Endodermal cell (in vitro differentiated cells): ENCODE measurements at regions not wholly inside any gene's neighbourhood (a gene's known extent, or its start where the extent isn't known, plus 50 kb on each side); places are given as distances from the start of the nearest gene placed in this dataset.

Source experiments
- DNase-seq: peaks from one replicate; pipeline ENCODE4 v3.0.0-alpha.2; 2017
- H3K27ac ChIP-seq: 2 replicates; pipeline ENCODE4 v1.5.1; 2013; ENCODE audit warnings: mild to moderate bottlenecking, low read depth, low read length, moderate library complexity
- H3K27me3 ChIP-seq: 2 replicates; pipeline ENCODE4 v1.6.1; 2013; ENCODE audit warnings: mild to moderate bottlenecking, low read length, moderate library complexity; ENCODE audit not compliant: insufficient read depth, control insufficient read depth, poor library complexity, severe bottlenecking
- H3K36me3 ChIP-seq: 2 replicates; pipeline ENCODE4 v1.7.0; 2013; ENCODE audit warnings: mild to moderate bottlenecking, low read length, moderate library complexity; ENCODE audit not compliant: control insufficient read depth, insufficient read depth
- H3K4me1 ChIP-seq: one replicate; pipeline ENCODE4 v1.7.0; 2013; ENCODE audit warnings: low read length; ENCODE audit not compliant: control insufficient read depth, insufficient read depth
- H3K4me3 ChIP-seq: 2 replicates; pipeline ENCODE4 v1.5.1; 2013; ENCODE audit warnings: mild to moderate bottlenecking, low read length, moderate library complexity
- H3K9ac ChIP-seq: 2 replicates; pipeline ENCODE4 v1.6.1; 2013; ENCODE audit warnings: mild to moderate bottlenecking, low read length, moderate library complexity; ENCODE audit not compliant: poor library complexity, severe bottlenecking; ENCODE audit errors: extremely low read depth
- H3K9me3 ChIP-seq: 2 replicates; pipeline ENCODE4 v1.6.1; 2013; ENCODE audit warnings: mild to moderate bottlenecking, low read length, moderate library complexity; ENCODE audit not compliant: control insufficient read depth
- H3K27ac Mint-ChIP-seq: 2 replicates; pipeline ENCODE4 v1.8.0; 2020; ENCODE audit warnings: mixed read lengths
- H3K27me3 Mint-ChIP-seq: 2 replicates; pipeline ENCODE4 v1.8.0; 2021; ENCODE audit warnings: mild to moderate bottlenecking, mixed read lengths; ENCODE audit not compliant: insufficient read depth
- H3K36me3 Mint-ChIP-seq: 2 replicates; pipeline ENCODE4 v1.8.0; 2020; ENCODE audit warnings: low read depth, mixed read lengths
- H3K4me1 Mint-ChIP-seq: 2 replicates; pipeline ENCODE4 v1.8.0; 2020; ENCODE audit warnings: mixed read lengths
- H3K4me3 Mint-ChIP-seq: 2 replicates; pipeline ENCODE4 v1.8.0; 2020; ENCODE audit warnings: mild to moderate bottlenecking, moderate library complexity, mixed read lengths
- H3K9me3 Mint-ChIP-seq: 2 replicates; pipeline ENCODE4 v1.8.0; 2020; ENCODE audit warnings: mild to moderate bottlenecking, mixed read lengths
- WGBS, 2 experiments: methylation state at CpG; one replicate each; pipeline versions ENCODE4 v1.1.5 to v1.1.7; 2013; ENCODE audit warnings: missing lambda C conversion rate in 2 of 2, mixed read lengths in 1 of 2; ENCODE audit not compliant: insufficient coverage in 1 of 2, insufficient read length in 1 of 2; 5-methylcytosine and 5-hydroxymethylcytosine counted together
- TF ChIP-seq, protein P1 (sequence below): fragments of 200-600 bp; sonication (generic); conservative IDR thresholded peaks from 2 replicates; pipeline ENCODE4 v1.5.0; 2021; ENCODE audit warnings: antibody characterized with exemption, mild to moderate bottlenecking

- Histone ChIP-seq H3K27me3 (no peaks in the 10 kb centered on the region), H3K9ac (no peak overlapping the region), H3K4me1 (no peaks in the 10 kb centered on the region), H3K9me3 (no peaks in the 10 kb centered on the region), H3K27ac (no peak overlapping the region), H3K36me3 (no peaks in the 10 kb centered on the region), H3K4me3 (no peak overlapping the region)
- no peaks in the 10 kb centered on the region for H3K27me3 Mint-ChIP-seq
- H3K4me3 Mint-ChIP-seq = no peak overlapping the region
- no peaks in the 10 kb centered on the region for H3K36me3 Mint-ChIP-seq
- TF ChIP-seq, protein P1, sequence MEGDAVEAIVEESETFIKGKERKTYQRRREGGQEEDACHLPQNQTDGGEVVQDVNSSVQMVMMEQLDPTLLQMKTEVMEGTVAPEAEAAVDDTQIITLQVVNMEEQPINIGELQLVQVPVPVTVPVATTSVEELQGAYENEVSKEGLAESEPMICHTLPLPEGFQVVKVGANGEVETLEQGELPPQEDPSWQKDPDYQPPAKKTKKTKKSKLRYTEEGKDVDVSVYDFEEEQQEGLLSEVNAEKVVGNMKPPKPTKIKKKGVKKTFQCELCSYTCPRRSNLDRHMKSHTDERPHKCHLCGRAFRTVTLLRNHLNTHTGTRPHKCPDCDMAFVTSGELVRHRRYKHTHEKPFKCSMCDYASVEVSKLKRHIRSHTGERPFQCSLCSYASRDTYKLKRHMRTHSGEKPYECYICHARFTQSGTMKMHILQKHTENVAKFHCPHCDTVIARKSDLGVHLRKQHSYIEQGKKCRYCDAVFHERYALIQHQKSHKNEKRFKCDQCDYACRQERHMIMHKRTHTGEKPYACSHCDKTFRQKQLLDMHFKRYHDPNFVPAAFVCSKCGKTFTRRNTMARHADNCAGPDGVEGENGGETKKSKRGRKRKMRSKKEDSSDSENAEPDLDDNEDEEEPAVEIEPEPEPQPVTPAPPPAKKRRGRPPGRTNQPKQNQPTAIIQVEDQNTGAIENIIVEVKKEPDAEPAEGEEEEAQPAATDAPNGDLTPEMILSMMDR = no peak
- H3K4me1 Mint-ChIP-seq = peaks cover 3% of the 10 kb centered on the region
- H3K9me3 Mint-ChIP-seq = no peaks in the 10 kb centered on the region
- H3K27ac Mint-ChIP-seq = no peak overlapping the region
- DNase-seq = no peak
- WGBS, 2 experiments = 90% methylated on average over 2 of the region's 2 CpGs; no CpG with 5 or more reads in 1 of the 2 experiments
These were observed 312.1 kb downstream of the TMX3 start for GRCh38 chr18:68402784-68403183.

DNA sequence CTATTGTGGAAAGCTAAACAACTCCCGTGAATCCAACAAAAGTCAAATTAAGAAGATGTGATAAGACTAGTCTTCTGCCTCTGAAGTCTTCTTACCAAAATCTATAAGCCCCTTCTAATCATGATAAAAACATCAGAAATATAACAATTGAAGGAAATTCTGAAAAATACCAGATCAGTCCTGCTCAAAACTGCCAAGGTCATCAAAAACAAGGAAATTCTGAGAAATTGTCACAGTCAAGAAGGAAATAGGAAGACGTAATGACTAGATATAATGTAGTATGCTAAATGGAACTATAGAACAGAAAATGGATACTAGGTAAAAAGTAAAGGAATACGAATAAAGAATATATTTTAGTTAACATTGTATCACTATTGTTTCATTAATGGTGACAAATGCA lies 314.0 kb downstream of the TMX3 start:
- no peak overlapping the region for H3K9ac ChIP-seq
- no peaks in the 10 kb centered on the region for H3K36me3 Mint-ChIP-seq

DNA sequence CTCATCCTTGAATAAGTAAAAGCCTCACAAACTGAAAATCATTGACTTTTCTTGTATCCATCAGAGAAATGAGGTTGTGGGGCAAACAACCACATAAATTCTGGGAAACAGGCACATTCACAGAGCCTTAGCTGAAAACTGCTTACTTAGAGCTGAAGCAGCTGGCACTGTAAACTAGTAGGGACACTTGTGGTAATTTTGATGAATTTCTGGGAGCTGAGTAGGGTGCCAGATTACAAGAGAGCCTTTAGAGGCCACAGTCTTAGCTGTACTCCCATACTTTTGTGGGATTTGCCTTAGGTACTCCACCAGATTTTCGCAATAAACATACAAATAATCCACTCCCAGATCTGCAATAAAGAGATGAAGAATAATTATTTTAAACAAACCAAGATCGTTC lies 315.2 kb downstream of the TMX3 start:
- TF ChIP-seq, protein P1 = no peak
- H3K36me3 ChIP-seq = no peaks in the 10 kb centered on the region
- H3K9me3 Mint-ChIP-seq = no peaks in the 10 kb centered on the region
- peaks cover 3% of the 10 kb centered on the region for H3K4me1 Mint-ChIP-seq
- no peak overlapping the region for H3K27ac Mint-ChIP-seq
- no peaks in the 10 kb centered on the region for H3K9me3 ChIP-seq
- no peak for DNase-seq
- 91% methylated on average over 2 of the region's 2 CpGs; no CpG with 5 or more reads in 1 of the 2 experiments for WGBS, 2 experiments
- H3K27me3 ChIP-seq = no peaks in the 10 kb centered on the region
- no peaks in the 10 kb centered on the region for H3K4me1 ChIP-seq
- H3K36me3 Mint-ChIP-seq = no peaks in the 10 kb centered on the region
- H3K9ac ChIP-seq = no peak overlapping the region
- no peak overlapping the region for H3K4me3 ChIP-seq
- no peak overlapping the region for H3K4me3 Mint-ChIP-seq
- no peaks in the 10 kb centered on the region for H3K27me3 Mint-ChIP-seq
- H3K27ac ChIP-seq = no peak overlapping the region

More for the DNA sequence above, 314.0 kb downstream of the TMX3 start:
- Mint-ChIP-seq H3K27me3 (no peaks in the 10 kb centered on the region), H3K9me3 (no peaks in the 10 kb centered on the region), H3K4me3 (no peak overlapping the region), H3K4me1 (peaks cover 3% of the 10 kb centered on the region), H3K27ac (no peak overlapping the region)
- Histone ChIP-seq H3K4me1 (no peaks in the 10 kb centered on the region), H3K27ac (no peak overlapping the region), H3K36me3 (no peaks in the 10 kb centered on the region), H3K27me3 (no peaks in the 10 kb centered on the region), H3K4me3 (no peak overlapping the region), H3K9me3 (no peaks in the 10 kb centered on the region)
- no peak for DNase-seq
- 96 to 100% methylated on average over 2 to 3 of the region's 3 CpGs for WGBS, 2 experiments
- TF ChIP-seq, protein P1 = no peak
